ENCODE measurements at regions not wholly inside any gene's neighbourhood (a gene's known extent, or its start where the extent isn't known, plus 50 kb on each side); places are given as distances from the start of the nearest gene placed in this dataset.

DNA sequence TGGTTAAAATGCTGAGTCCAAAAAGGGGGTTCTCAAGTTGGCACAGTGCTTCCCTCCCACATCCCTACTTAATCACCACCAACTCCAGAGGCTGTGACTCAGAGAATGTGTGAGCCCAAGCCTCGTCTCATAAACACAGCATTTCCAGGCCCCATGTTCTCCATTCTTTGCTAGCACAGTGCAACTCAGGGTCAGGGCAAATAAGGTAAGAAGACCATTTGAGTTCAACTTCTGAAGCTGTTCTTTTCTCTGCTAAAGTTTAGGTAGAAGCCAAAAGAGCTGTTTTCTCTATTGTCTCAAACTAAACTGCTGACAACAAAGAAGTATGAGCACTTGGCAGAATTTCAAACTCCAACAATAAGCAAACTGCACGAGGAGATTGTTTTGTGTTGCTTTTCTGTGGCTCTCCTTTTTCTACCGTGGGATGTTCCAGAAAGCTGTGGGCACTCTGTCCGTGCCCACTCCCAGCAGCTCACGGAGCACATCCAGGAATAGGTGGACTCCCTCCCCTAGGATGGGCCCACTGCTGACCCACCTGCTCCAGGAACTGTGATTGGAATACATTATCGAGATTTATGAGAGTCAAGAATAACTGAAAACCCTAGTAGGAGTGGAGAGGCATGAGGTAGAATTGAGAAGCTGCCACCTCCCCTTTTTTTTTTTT, 494.3 kb downstream of the COG6 start:
- Histone ChIP-seq H3K27ac (no peak overlapping the region), H3K4me1 (no peaks in the 10 kb centered on the region), H3K4me3 (no peak overlapping the region), H3K36me3 (no peaks in the 10 kb centered on the region), H3K27me3 (no peaks in the 10 kb centered on the region), H3K9ac (ENCODE audit: low read depth in 2 of 2, low read length in 2 of 2) (no peak overlapping the region), H3K9me3 (no peaks in the 10 kb centered on the region)
- no peak for DNase-seq
- TF ChIP-seq, protein P1, sequence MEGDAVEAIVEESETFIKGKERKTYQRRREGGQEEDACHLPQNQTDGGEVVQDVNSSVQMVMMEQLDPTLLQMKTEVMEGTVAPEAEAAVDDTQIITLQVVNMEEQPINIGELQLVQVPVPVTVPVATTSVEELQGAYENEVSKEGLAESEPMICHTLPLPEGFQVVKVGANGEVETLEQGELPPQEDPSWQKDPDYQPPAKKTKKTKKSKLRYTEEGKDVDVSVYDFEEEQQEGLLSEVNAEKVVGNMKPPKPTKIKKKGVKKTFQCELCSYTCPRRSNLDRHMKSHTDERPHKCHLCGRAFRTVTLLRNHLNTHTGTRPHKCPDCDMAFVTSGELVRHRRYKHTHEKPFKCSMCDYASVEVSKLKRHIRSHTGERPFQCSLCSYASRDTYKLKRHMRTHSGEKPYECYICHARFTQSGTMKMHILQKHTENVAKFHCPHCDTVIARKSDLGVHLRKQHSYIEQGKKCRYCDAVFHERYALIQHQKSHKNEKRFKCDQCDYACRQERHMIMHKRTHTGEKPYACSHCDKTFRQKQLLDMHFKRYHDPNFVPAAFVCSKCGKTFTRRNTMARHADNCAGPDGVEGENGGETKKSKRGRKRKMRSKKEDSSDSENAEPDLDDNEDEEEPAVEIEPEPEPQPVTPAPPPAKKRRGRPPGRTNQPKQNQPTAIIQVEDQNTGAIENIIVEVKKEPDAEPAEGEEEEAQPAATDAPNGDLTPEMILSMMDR (IDR thresholded peaks at IDR 0.05), result no peak
- intact Hi-C loops (cut with DNase I), result no loop called here

DNA sequence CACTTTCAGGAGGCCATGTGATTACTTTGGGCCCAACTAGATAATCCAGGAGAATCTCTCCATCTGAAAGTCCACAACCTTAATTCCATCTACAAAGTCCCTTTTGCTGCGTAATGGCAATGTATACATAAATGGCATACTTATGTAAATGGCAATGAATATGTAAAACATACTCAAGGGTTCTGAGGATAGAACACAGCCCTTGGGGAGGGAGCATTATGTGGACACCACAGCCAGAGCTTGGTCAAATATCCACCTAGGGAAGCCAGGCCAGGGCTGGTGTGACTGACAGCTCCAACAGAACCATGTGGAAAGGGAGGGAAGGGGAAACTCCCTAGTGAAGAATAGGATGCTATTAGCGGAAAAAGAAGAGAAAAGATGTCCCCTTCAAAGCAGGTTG, 496.2 kb downstream of the COG6 start:
- TF ChIP-seq, protein P1 (IDR thresholded peaks at IDR 0.05), result no peak

DNA sequence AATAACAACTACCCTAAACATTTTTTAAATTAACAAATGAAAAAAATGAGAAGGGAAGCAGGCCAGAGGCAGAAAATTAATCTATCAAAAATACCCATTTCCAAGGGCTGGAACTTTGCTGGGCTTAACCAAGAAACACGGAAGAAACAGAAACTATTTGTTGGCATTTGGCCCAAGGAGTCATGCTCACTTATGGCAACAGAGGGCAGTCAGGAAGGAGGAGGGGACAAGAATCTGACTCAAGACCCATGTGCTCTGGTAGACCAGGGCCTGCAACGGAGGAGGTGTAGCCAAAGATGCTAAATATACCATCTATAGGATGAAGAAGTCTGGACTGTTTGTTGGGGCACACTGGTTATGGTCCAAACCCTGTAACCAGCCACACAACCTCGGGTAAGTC, 496.7 kb downstream of the COG6 start:
- H3K4me3 ChIP-seq, result no peak overlapping the region
- H3K9ac ChIP-seq (ENCODE audit: low read depth in 2 of 2, low read length in 2 of 2), result no peak overlapping the region
- DNase-seq, result no peak
- H3K27ac ChIP-seq, result no peak overlapping the region
- H3K36me3 ChIP-seq, result no peaks in the 10 kb centered on the region
- H3K4me1 ChIP-seq, result no peaks in the 10 kb centered on the region
- no peaks in the 10 kb centered on the region for H3K27me3 ChIP-seq
- intact Hi-C loops (cut with DNase I), result no loop called here
- TF ChIP-seq, protein P1 (IDR thresholded peaks at IDR 0.05), result no peak
- H3K9me3 ChIP-seq, result no peaks in the 10 kb centered on the region

More for the DNA sequence above, 496.2 kb downstream of the COG6 start:
- intact Hi-C loops (cut with DNase I), result no loop called here
- H3K36me3 ChIP-seq, result no peaks in the 10 kb centered on the region
- no peaks in the 10 kb centered on the region for H3K4me1 ChIP-seq
- H3K4me3 ChIP-seq, result no peak overlapping the region
- no peak overlapping the region for H3K27ac ChIP-seq
- H3K27me3 ChIP-seq, result no peaks in the 10 kb centered on the region
- no peaks in the 10 kb centered on the region for H3K9me3 ChIP-seq
- no peak overlapping the region for H3K9ac ChIP-seq (ENCODE audit: low read depth in 2 of 2, low read length in 2 of 2)
- no peak for DNase-seq

DNA sequence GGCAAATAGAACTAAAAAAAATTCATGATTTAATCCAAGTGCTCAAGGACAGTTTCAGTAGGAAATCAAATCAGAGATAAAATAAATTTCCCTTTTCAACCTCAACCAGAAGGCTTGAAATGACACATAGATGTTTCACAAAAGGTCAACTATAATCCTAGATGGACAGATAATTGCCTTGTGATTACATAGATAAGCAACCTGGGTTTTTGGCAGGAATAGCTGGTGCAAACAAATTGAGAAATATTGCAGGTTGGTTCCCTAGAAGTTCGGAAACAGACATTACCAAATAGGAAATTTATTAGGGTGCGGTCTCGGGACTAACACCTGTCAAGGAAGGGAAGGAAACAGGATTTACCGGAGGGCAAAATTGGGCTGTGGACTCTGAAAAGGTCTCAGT, 497.5 kb downstream of the COG6 start:
- intact Hi-C loops (cut with DNase I), result no loop called here

DNA sequence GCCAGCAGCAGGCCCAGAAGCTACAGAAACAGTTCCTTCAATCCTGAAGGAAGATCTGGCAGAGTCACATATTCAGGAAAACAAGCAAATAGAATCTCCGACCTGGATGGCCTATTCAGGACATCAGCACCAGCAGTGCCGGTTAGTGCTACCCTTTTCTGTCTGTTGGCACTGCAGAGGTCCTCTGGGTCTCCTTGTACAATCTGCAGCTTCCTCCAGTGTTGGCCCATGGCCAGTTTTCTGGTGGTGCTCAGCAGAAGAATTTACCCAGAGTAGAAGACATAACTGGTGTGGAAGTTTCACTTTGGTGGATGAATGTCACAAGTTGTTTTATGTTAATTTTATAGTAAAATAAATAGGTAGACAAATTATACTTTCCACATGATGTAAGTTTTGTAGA, 498.1 kb downstream of the COG6 start:
- H3K9ac ChIP-seq (ENCODE audit: low read depth in 2 of 2, low read length in 2 of 2), result no peak overlapping the region
- H3K4me1 ChIP-seq, result no peaks in the 10 kb centered on the region
- TF ChIP-seq, protein P1 (IDR thresholded peaks at IDR 0.05), result no peak
- no peak overlapping the region for H3K4me3 ChIP-seq
- H3K27ac ChIP-seq, result no peak overlapping the region
- H3K27me3 ChIP-seq, result no peaks in the 10 kb centered on the region
- H3K36me3 ChIP-seq, result no peaks in the 10 kb centered on the region
- no peaks in the 10 kb centered on the region for H3K9me3 ChIP-seq
- intact Hi-C loops (cut with DNase I), result no loop called here
- no peak for DNase-seq

More for the DNA sequence above, 497.5 kb downstream of the COG6 start:
- TF ChIP-seq, protein P1 (IDR thresholded peaks at IDR 0.05), result no peak
- no peaks in the 10 kb centered on the region for H3K4me1 ChIP-seq
- DNase-seq, result no peak
- H3K4me3 ChIP-seq, result no peak overlapping the region
- no peak overlapping the region for H3K9ac ChIP-seq (ENCODE audit: low read depth in 2 of 2, low read length in 2 of 2)
- no peaks in the 10 kb centered on the region for H3K27me3 ChIP-seq
- no peaks in the 10 kb centered on the region for H3K9me3 ChIP-seq
- no peaks in the 10 kb centered on the region for H3K36me3 ChIP-seq
- H3K27ac ChIP-seq, result no peak overlapping the region

Measured in colonic mucosa (tissue), 4 donors.